Endothelial cell of umbilical vein (primary cell): ENCODE measurements at regions not wholly inside any gene's neighbourhood (a gene's known extent, or its start where the extent isn't known, plus 50 kb on each side); places are given as distances from the start of the nearest gene placed in this dataset.

Experiments
- EZH2 ChIP-seq: IDR thresholded peaks from 2 replicates; pipeline ENCODE4 v1.6.1; 2012; ENCODE audit warnings: borderline replicate concordance, low read depth, mild to moderate bottlenecking, moderate library complexity, low read length, inconsistent platforms; ENCODE audit not compliant: severe bottlenecking
- POLR2AphosphoS5 ChIP-seq: IDR thresholded peaks from 2 replicates; pipeline ENCODE4 v1.6.1; 2012; ENCODE audit warnings: low read depth, mild to moderate bottlenecking, control low read depth, low read length, moderate library complexity; ENCODE audit not compliant: insufficient read depth

GRCh38 chr5:111655169-111655924, 101.6 kb downstream of the NREP start:
- TF ChIP-seq EZH2, result no peak
- TF ChIP-seq POLR2AphosphoS5, result no peak
